Fibroblast of pulmonary artery (primary cell): ENCODE measurements at regions not wholly inside any gene's neighbourhood (a gene's known extent, or its start where the extent isn't known, plus 50 kb on each side); places are given as distances from the start of the nearest gene placed in this dataset.
A peak's percentile ranks its signal among the peaks of the same experiment; 100 is the strongest.

Experiments used
- DNase-seq: peaks from one replicate; pipeline ENCODE4 v3.0.0-alpha.2; 2010; ENCODE audit warnings: low read depth
- H3K4me3 ChIP-seq: replicated peaks from 2 replicates; pipeline ENCODE4 v1.5.1; 2011; ENCODE audit warnings: low read depth, mild to moderate bottlenecking, control low read depth, low read length, moderate library complexity
- CTCF ChIP-seq: IDR thresholded peaks from 2 replicates; pipeline ENCODE4 v1.5.1; 2011; ENCODE audit warnings: mild to moderate bottlenecking, control low read depth, low read length, inconsistent platforms; ENCODE audit errors: missing control alignments

DNA sequence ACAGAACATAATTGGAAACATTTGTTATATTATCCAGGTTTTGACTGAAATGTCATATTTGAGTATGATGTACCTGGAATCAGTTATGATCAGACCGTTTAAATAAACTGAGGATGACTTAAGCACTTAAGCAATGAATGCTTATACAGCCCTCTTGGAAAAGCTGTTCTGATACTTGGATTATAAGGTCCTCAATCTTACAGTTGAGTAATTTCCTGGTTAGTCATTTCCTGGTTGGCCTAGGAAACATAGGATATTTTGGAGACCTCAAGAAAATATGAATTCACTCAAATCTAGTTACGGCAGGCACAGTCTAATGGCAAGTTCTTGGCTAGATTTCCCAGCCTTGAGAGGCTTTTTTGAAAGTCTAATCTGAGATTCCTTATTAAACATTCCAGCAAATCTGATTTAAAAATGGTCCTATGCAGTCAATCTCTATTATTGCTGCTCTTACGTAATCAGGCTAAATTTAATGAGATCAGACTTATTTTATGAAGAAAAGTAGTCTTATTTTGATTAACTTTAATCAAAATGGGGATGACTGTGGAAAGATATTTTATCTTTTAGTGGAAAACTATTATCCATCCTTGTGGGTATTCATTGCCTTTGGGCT is 447.2 kb downstream of the SNAPC1 start:
- H3K4me3 ChIP-seq = no peak overlapping the region
- peak; percentile 94 for DNase-seq
- no peak for TF ChIP-seq CTCF

DNA sequence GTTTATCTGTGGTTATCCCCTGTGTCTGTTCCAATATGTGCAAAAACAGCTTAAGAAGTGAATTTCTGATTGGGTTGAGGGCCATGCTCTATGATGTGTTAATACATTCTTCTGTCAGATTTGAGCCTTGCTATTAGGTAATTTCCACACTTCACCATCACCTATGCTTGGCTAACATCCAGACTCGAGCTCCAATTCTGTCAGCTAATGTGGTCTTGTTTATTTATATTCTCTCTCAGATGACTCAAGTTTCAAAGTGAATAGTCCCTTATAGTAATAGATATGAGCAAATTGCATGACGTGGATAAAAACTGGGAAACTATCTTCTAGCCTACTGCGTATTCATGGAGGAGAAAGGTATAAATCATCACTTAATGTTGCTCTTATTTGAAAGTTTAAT is 451.3 kb downstream of the SNAPC1 start:
- H3K4me3 ChIP-seq = no peak overlapping the region
- TF ChIP-seq CTCF = no peak
- DNase-seq = peak; percentile 56

DNA sequence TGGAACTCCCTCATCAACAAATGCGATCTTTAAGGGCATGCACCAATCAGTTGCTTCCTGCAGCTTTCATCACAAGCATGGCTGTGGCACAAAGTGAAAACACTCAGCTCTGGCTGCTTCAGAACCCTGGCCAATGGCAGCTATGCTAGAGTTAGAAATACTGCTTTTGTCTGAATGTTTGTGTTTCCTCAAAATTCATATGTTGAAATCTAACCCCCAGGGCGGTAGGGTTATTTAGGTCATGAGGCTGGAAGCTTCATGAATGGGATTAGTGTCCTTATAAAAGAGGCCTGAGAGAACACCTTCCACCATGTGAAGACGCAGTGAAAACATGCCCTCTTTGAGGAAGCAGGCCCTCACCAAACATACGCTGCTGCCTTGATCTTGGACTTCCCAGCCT is 453.9 kb downstream of the SNAPC1 start:
- no peak for DNase-seq
- TF ChIP-seq CTCF = no peak
- no peak overlapping the region for H3K4me3 ChIP-seq

GRCh38 chr14:62234849-62235248 is 472.6 kb downstream of the SNAPC1 start:
- peak; percentile 3 for DNase-seq
- no peak for TF ChIP-seq CTCF
- H3K4me3 ChIP-seq = no peak overlapping the region

GRCh38 chr14:62244221-62244620 is 482.0 kb downstream of the SNAPC1 start:
- DNase-seq = no peak
- no peak overlapping the region for H3K4me3 ChIP-seq
- no peak for TF ChIP-seq CTCF

GRCh38 chr14:62247266-62247665 is 485.0 kb downstream of the SNAPC1 start:
- H3K4me3 ChIP-seq = no peak overlapping the region
- no peak for TF ChIP-seq CTCF
- DNase-seq = no peak

- DNase-seq = no peak
- no peak for TF ChIP-seq CTCF
- H3K4me3 ChIP-seq = no peak overlapping the region
Observed at GRCh38 chr14:62251237-62251636, 489.0 kb downstream of the SNAPC1 start.
